Esophagus squamous epithelium (tissue), 4 donors: ENCODE measurements at regions not wholly inside any gene's neighbourhood (a gene's known extent, or its start where the extent isn't known, plus 50 kb on each side); places are given as distances from the start of the nearest gene placed in this dataset.

Source experiments
- POLR2A ChIP-seq, 4 donors: fragments of 450-650 bp; IDR thresholded peaks; one replicate each; pipeline ENCODE4 v1.6.1; 2017; ENCODE audit warnings: antibody characterized with exemption in 4 of 4, mild to moderate bottlenecking in 4 of 4, moderate library complexity in 3 of 4
- TF ChIP-seq, protein P1 (sequence below), 6 experiments: fragments of 450-650 bp in 4 of 6; fragments of 200-600 bp in 2 of 6; sonication (generic) in 2 of 6; IDR thresholded peaks; one replicate each; pipeline ENCODE4 v1.5.1; 2016 to 2019; ENCODE audit warnings: antibody characterized with exemption in 6 of 6, mild to moderate bottlenecking in 4 of 6, moderate library complexity in 4 of 6

DNA sequence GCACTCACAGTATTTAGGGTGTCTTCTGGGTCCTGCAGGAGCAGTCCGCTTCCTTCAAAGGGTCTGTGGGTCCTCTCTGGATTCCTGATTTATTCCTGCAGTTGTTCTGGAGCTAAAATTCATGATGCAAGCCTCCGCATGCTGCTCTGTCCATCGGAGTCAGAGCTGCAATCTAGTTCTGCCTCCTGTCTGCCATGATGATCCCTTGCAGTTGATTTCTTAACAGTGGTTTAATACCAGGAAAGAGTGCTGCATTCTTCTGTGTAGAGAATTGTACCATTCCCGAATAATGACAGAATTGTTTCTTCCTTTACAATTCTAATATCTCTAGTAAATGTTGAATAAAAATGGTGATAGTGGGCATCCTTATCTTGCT lies 72.0 kb upstream of the B3GAT2 start:
- TF ChIP-seq, protein P1, sequence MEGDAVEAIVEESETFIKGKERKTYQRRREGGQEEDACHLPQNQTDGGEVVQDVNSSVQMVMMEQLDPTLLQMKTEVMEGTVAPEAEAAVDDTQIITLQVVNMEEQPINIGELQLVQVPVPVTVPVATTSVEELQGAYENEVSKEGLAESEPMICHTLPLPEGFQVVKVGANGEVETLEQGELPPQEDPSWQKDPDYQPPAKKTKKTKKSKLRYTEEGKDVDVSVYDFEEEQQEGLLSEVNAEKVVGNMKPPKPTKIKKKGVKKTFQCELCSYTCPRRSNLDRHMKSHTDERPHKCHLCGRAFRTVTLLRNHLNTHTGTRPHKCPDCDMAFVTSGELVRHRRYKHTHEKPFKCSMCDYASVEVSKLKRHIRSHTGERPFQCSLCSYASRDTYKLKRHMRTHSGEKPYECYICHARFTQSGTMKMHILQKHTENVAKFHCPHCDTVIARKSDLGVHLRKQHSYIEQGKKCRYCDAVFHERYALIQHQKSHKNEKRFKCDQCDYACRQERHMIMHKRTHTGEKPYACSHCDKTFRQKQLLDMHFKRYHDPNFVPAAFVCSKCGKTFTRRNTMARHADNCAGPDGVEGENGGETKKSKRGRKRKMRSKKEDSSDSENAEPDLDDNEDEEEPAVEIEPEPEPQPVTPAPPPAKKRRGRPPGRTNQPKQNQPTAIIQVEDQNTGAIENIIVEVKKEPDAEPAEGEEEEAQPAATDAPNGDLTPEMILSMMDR (IDR thresholded peaks at IDR 0.05) = no peak
- no peak for TF ChIP-seq POLR2A (IDR thresholded peaks at IDR 0.05)
